Ecto neural progenitor cell (in vitro differentiated cells): ENCODE measurements at regions not wholly inside any gene's neighbourhood (a gene's known extent, or its start where the extent isn't known, plus 50 kb on each side); places are given as distances from the start of the nearest gene placed in this dataset.

Experiments
- DNase-seq: peaks from one replicate; pipeline ENCODE4 v3.0.0-alpha.2; 2018; ENCODE audit warnings: low spot score

DNA sequence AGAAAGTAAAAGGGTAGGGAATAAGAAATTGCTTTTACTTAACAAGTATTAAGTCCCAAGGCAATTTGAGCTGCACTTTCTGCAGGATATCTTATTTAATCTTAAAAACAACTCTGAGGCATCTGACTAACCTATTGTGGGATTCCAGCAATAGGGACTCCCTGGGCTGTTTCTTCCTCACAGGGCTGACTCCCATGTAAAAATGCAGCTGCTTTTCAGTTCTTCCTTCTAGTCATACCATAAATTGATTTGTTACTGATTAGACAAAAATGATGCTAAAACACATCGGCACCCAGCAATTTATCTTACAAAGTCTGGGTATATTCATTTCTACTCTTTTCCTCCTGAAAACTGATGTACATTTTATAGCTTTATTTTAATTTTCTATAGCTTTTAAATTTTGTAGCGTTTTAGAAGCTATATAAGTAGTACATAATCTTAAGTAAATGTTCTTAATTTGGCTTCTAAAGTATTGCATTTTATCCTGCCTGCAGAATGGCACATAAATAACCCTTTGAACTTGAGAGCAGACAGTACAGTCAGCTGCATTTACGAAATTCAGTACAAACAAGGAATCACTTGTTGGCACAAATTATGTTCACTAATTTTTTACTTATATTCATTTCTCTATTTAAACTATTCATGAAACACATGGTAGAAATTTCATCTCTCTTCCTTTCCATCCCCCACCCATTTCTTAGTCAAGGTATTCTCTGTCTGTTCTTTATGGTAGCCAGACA, 102.4 kb upstream of the FRY start:
- no peak for DNase-seq

DNA sequence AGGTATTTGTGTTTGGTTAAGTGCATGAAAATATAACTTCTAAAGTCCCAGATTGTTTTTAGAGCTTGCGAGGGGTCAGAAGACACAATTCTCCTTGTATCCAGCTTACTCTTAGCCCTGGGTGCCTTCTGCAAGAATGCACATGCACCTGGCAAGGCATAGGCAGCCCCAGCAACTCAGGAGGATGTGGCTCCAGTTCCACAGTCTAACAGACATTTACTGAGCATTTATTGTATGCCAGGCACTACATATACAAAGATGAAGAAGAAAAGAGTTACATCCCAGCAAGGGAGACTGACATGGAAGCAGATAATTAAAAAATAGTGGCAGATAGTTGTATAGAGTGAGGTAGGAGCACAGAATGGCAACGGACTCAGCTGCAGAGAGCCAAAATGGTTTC, 101.1 kb upstream of the FRY start:
- DNase-seq, result no peak

DNA sequence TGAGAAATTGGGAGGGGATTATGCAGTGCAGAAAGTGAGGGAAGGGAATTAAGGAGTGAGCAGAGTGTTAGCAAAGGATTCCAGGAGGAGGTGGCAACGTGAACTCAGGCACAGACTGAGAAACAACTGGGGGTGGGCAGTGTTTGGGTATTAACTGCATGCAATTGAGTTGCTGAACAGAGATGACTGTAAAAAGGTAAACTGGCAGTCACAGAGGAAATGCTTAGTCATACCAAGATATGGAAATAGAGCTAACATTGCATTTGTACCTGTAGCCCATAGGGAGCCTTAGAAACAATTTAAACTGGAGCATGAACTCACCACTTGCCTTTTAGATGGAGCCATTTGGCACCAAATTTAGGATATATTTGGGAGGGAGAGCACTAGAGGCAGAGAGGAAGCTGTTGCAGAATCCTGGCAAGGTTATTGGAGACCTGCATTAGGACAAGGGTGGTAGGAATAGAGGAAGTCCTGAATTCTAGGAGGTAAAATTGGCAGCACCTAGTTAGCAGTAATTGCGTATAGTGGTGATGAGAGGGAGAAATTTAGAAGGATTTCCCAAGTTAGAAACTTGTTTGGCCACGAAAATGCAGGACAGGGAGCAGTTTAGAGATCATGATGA, 100.6 kb upstream of the FRY start:
- no peak for DNase-seq

DNA sequence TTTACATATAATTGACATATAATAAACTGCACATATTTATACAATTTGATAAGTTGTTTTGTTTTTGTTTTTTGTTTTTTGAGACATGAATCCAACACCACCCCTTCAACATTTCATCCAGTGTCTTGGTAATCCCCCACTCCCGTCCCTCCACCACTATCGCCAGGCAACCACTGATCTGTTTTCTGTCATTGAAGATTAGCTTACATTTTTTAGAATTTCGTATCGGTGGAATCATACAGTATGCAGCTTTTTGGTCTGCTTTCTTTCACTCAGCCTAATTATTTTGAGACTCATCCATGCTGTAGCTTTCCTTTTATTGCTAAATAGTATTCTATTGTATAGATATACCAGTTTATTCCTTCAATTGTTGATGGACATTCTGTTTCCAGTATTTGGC, 94.1 kb upstream of the FRY start:
- no peak for DNase-seq

DNA sequence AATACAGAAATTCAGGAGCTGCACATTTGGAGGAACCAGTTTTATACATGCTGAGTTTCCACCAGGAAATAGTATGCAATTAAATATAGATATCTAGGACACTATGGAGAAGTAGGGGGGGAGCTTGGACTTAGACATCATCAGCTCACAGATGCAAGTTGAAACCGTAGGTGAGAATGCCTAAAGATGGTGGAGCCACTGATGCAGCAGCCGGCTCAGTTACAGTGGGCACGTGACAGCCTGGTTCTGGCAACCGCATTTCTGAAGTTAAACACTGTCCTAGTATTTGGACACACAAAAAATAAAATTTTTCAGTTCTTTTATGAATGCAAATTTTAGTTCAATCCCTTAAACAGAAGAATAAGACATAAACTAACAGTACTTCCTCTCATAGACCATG, 91.5 kb upstream of the FRY start:
- no peak for DNase-seq

DNA sequence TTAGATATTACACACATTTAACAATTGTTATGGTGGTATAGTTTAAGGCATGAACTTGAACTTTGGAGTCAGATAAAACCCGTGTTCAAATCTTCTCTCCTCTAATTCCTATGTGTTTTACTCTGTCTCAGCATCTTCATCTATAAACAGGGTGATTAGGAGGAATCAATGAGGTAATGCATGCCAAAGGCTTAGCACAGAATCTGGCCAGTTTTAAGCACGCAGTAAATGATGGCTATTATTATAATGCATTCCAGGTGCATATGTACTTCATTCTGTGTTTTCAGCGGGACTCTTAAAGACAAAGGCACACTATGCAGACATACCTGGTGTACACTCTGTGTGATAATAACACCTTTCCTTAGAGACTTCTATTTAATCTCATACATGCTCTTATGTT, 88.0 kb upstream of the FRY start:
- no peak for DNase-seq

DNA sequence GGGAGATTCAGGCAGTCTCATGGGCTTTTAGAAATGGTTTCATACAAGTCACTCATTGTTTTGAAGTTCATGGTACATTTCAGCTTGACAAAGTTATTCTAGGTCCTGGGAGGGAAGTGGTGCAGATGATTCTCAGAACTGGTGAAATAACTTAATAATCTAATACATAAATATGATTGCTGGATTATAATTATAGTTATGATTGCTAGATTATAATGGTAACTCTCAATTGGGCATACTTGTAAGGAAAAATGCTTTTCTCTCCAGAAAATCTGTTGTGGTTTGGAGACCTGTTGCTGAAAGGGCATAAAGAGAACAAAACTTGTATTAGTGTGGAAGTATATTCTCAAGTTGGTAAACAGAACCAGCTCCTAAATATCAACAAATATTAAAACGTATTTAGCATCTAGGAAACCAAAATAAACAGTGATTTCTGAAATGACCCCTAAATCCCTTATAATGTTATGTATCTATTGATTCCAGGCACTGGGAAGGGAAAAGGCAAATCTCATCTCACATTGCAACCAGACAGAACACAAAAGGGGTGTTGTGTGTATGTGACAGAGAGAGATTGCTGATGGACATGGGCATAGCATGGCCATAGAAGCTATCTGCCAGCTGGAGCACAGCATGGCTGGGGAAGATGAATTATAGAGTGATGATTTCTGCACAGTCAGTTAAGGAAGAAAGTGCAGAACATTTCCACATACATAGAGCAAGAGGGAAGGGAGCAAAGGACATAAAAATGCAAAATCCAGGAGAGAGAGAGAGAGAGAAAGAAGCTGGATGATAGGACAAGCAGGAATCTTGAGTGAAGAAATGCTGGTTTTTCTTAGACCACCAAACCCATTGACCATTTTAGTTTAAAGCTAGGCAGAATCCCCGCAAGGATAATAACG, 87.1 kb upstream of the FRY start:
- DNase-seq, result no peak

DNA sequence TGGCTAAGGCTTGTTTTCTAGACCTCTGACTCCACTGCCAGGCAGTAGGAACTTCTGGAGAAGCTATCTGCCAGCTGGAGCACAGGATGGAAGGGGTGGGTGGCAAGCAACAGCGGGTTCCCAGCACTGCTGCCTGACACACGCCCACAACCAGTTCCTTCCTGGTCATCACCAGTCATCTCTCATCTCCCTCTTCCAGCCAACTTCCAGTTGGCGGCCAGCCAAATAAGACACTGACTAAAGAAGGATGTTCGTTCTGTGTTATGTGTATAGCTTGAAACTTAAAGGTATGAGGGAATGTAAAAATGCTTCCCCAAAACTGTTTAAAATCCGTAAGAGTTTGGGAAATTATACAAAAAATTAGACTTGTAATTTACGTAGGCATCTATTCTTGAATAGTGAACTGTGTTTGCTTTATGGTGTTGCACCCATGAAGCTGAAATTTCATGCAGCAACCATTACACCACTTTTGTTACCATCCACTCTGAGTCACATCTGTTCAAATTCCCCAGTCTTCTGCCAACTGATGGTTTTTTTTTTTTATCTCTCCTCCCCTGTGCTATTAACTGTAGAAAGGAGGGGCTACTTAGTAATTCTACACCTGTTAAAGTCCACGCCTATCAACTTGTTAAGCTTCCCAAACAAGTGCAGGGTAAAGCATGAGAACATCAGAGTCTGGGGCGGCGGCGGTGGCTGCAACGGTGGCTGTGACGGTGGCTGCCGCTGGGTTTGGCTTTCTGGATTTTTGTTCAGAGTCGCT, 86.2 kb upstream of the FRY start:
- peak; percentile 53 for DNase-seq

DNA sequence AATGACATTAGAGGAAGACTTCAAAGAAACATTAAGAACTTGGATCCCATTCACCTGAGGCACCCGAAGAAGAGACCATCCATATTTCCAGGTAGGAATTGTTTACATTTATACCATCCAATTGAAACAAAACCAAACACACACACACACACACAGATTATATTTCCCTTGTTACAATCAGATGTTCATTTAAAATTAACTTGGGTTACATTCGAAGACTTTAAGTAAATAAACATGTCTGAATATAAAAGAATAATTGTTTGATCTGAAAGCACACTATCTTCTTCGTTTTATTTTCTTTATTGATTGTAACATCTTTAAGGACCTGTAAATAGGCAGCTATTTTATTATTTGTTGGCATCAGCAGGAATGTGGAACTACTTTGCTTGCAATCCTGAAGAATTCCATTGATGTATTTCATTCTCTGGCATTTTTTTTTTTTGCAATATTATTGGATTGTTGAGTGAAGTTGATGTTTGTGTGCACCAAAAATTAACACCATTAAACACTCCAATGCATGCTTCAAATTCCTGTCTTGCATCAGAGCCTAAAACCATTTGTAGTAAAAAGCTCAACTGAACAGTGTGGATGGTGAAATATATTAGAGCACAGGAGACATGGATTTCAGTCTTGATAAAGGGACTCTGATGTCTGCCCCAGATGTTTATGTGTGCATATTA, 85.3 kb upstream of the FRY start:
- no peak for DNase-seq

DNA sequence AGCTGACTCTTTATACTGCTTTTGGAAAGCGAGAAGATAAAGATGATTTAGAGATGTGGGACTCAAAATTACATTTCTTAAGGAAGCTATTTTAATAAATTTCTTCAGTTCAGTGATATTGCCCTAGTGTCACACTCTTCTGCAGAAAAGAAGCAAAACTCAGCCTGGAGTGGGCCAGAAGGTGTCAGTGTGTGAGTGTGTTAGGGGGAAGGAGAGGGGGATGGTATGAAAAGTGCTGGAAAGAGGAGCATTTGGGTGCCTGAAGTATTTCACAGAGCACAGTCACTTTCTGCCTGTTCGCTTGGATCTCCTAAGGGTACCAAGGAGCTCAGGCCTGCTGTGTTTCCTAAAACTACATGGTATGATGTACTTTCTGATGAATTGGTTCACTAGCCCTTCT, 84.5 kb upstream of the FRY start:
- DNase-seq, result no peak

DNA sequence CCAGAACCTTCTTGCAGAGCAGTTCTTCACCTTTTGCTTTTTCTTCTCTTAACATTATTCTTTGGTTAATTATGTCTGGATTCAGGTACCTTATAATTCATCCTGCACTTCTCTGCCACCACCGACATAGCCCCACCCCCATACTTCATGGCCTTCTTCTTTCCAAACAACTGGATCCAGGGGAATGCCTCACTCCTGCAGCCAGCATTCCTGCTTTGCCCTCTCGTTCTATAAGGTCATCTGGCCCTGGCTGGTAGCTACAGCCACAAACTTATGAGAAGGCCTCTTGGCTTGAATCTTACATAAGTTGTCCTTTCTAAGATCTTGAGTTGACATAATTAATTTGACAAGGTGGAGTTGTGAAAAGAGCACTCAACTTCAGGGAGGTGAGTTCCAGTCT, 84.1 kb upstream of the FRY start:
- DNase-seq, result no peak

DNA sequence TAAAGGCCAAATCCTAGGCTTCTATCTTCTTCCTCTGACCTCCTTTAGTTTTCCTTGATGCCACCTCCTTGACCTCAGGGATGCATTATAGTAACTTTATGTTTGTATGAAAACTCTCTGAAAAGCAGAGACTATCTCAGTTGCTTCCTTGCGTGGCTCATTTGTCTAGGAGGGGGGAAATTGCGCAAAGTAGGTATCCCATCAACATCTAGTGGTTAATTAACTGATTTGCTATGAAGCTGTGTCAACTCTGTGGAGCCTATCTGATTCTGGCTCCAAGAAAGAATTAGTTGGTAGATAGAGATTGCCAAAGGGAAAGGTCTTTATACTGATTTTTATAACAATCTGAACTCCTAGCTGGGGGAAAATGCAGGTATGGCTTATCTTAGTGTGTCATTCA, 82.1 kb upstream of the FRY start:
- no peak for DNase-seq

DNA sequence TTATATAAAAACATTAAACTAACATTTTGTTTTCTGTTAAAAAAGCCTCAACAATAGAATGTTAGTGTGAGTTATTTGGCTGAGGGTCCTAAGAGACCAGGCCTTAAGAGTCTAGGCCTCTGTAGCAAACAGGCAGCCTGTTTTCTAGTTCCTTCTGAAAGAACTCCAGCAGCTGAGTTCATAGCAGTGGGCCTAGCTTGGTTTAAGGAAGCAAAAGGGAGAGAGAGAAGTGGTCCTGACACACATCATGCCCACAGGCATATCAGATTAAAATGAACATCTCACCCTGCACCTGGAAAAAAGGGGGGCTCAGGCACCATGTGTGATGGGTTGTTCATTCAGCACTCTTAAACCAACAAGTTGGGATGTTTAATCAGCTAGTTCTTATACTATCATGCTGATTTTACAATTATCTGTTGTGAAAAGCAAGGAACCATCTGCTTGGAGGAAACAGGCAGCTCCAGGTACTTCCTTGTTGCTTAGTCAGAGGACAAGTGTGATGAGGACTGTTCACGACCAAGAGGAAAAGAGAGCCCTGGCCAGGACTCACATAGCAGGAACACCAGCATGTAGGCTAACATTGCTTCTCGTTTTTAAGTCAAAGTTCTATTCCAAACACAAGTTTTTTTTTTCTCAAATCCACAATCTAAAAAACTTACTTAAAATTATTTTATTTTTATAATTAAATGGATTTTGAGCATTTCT, 81.3 kb upstream of the FRY start:
- no peak for DNase-seq

DNA sequence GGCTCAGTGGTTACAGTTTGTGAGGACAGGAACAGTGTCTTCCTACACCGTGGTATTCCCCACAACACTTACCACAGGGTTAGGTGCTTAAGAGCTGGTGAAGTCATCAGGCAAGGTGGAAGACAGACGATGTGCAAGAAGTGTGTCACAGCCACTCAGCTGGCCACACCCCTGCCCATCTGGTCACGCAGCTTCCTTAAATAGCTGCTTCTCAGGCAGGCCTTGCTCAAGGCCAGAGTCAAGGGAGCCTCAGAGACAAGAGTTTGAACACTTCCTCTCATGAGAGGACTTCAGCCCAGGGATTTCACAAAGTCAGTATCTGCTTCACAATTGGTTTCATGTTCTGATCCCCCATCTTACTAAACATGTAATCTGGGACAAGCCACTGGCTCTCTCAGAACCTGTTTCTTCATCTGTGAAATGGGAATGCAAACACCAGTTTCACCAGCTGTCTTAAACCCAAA, 80.3 kb upstream of the FRY start:
- DNase-seq, result no peak

DNA sequence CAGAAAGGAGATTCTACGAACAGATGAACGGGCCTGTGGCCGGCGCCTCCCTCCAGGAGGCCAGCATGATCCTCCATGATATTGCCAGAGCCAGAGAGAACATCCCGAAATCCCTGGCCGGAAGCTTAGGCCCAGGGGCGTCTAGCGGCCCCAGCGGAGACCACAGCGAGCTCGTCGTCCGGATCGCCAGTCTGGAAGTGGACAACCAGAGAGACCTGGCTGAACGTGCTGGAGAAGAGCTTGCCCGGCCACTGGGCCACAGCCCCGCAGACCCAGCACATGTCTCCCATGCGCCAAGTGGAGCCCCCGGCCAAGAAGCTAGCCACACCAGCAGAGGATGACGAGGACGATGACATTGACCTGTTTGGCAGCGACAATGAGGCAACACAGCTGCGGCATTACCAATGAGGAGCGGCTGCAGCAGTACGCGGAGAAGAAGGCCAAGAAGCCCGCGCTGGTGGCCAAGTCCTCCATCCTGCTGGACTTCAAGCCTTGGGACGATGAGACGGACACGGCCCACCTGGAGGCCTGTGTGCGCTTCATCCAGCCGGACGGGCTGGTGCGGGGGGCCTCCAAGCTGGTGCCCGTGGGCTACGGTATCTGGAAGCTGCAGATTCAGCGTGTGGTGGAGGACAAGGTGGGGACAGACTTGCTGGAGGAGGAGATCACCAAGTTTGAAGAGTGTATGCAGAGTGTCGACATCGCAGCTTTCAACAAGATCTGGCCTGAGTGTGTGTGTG, 78.8 kb upstream of the FRY start:
- DNase-seq, result no peak

DNA sequence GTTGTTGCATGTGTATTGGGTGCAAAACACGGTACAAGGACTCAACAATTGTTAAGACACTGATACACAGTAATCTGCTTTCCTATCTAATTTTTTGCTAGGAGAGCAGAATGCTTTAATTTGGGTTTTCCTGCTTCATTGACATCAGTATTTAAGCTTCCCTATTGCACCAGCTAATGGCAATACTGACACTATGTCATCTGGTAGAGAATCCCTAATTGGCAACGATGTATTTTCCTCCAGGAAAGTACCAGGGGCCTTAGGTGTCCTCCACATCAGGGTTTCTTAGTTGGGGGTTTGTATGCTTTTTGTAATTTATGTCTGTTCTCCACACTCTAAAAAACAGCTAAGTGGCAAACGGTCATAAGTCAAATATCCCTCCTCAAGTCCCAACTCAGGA, 76.5 kb upstream of the FRY start:
- no peak for DNase-seq

DNA sequence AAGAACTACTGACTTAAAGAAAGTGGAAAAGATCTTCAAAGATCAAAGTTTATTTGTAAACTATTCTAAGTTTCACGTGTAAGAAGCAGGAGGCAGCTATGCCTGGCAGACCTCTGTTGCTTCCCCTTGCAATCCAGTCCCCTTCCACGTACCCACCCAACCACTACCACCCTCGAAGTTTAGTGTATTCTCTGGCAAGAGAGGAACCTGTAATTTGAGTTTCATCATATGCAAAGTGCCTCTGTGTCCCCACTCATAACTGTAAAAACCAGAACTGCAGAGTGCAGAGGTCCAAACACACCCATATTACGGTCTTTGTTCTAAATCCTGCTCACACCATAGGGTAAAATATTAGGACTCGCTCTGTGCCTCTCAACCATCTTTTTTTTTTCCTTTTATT, 75.8 kb upstream of the FRY start:
- no peak for DNase-seq

DNA sequence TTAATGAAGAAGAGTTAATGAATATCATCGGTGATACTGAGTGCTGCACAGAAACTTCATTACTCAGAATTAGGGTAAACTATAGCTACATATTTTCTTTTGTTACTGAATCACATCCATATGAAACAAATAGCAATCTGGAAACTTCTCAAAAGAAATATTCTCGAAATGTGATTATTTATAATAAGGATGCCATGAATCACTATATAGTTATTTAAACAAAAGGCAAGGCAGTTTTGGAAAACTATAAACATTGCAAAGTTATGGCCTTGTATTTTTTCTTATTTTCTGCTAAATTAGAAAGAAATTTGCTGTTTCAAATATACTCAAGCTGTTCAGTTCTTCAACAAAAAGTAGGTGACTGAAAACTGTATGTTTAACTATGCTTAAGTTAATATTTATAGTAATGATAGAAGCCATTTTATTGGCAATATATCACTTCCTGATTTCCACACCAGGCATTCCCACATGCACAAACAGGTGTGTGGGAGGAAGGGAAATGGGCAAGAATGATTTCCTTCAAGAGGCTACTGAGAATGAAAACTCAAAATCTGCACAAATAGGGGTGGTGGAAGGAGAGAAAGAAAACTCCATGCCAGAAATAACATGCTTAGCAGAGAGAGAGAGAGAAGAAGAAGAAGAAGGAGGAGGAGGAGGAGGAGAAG, 74.5 kb upstream of the FRY start:
- DNase-seq, result no peak

DNA sequence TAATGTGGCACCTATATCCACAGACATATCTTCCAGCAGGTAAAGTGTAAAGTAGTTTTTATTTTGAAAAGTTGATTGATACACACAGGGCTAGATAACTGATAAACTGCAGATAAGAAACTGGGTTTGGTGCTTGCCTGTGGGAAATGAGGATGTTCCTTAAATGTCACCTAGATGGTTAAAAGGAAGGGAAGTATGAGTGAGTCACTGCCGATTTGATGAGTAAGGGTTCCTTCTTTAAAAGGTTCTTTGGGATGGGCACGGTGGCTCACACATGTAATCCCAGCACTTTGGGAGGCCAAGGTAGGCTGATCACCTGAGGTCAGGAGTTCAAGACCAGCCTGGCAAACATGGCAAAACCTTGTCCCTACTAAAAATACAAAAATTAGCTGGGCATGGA, 73.8 kb upstream of the FRY start:
- no peak for DNase-seq
